KBM-7 (cell line): ENCODE measurements at regions not wholly inside any gene's neighbourhood (a gene's known extent, or its start where the extent isn't known, plus 50 kb on each side); places are given as distances from the start of the nearest gene placed in this dataset.
"Not testable (repeated sequence)": the region's sequence is repeated elsewhere in the genome, so short reads cannot be mapped to it uniquely, and the experiment has no call there.

Experiments
- DNase-seq: peaks from one replicate; pipeline ENCODE4 v3.0.0-alpha.2; 2015
- in situ Hi-C: fragments of 300-500 bp; cut with MboI; formaldehyde crosslinking; loops from 2 replicates; pipeline ENCODE4 v1.14.3; 2020; ENCODE audit warnings: low sequenced_read_pairs, low pct_unique_long_range_greater_than_20kb, mixed read lengths

- in situ Hi-C loops, result no loop called here
- DNase-seq, result no peak
Measured at GRCh38 chr2:186327251-186327868, 158.7 kb upstream of the ZC3H15 start.

- no peak for DNase-seq
- in situ Hi-C loops, result no loop called here
Measured at GRCh38 chr2:186328838-186329237, 157.2 kb upstream of the ZC3H15 start.

GRCh38 chr2:186330050-186330449, 156.0 kb upstream of the ZC3H15 start:
- no peak for DNase-seq
- in situ Hi-C loops, result no loop called here

- in situ Hi-C loops, result no loop called here
- no peak for DNase-seq
Measured at GRCh38 chr2:186339716-186340115, 146.3 kb upstream of the ZC3H15 start.

GRCh38 chr2:186342029-186342428, 144.0 kb upstream of the ZC3H15 start:
- in situ Hi-C loops, result no loop called here
- no peak for DNase-seq

- in situ Hi-C loops, result no loop called here
- no peak for DNase-seq
Measured at GRCh38 chr2:186345745-186346144, 140.3 kb upstream of the ZC3H15 start.

- DNase-seq, result no peak
- in situ Hi-C loops, result no loop called here
Measured at GRCh38 chr2:186346216-186346615, 139.8 kb upstream of the ZC3H15 start.

- no peak for DNase-seq
- in situ Hi-C loops, result no loop called here
Measured at GRCh38 chr2:186347472-186347871, 138.6 kb upstream of the ZC3H15 start.

GRCh38 chr2:186348200-186348599, 137.9 kb upstream of the ZC3H15 start:
- in situ Hi-C loops, result no loop called here
- no peak for DNase-seq

- peak; percentile 77 for DNase-seq
- in situ Hi-C loops, result no loop called here
Measured at GRCh38 chr2:186349508-186349907, 136.6 kb upstream of the ZC3H15 start.

GRCh38 chr2:186354160-186354559, 131.9 kb upstream of the ZC3H15 start:
- in situ Hi-C loops, result not testable (repeated sequence)

GRCh38 chr2:186365406-186365805, 120.7 kb upstream of the ZC3H15 start:
- DNase-seq, result no peak
- in situ Hi-C loops, result no loop called here

More at GRCh38 chr2:186354160-186354559, 131.9 kb upstream of the ZC3H15 start:
- DNase-seq, result not testable (repeated sequence)

GRCh38 chr2:186379052-186379451, 107.0 kb upstream of the ZC3H15 start:
- no peak for DNase-seq
- in situ Hi-C loops, result no loop called here

GRCh38 chr2:186380805-186381204, 105.3 kb upstream of the ZC3H15 start:
- in situ Hi-C loops, result no loop called here

GRCh38 chr2:186381573-186381972, 104.5 kb upstream of the ZC3H15 start:
- no peak for DNase-seq
- in situ Hi-C loops, result no loop called here

More at GRCh38 chr2:186380805-186381204, 105.3 kb upstream of the ZC3H15 start:
- no peak for DNase-seq

GRCh38 chr2:186382932-186383331, 103.1 kb upstream of the ZC3H15 start:
- in situ Hi-C loops, result no loop called here
- no peak for DNase-seq

GRCh38 chr2:186384226-186384625, 101.8 kb upstream of the ZC3H15 start:
- in situ Hi-C loops, result no loop called here
- DNase-seq, result no peak

- in situ Hi-C loops, DNase-seq: not testable (repeated sequence)
Measured at GRCh38 chr2:186385638-186386201, 100.3 kb upstream of the ZC3H15 start.

GRCh38 chr2:186399082-186399644, 86.9 kb upstream of the ZC3H15 start:
- DNase-seq, result no peak
- in situ Hi-C loops, result no loop called here

GRCh38 chr2:186405842-186406241, 80.2 kb upstream of the ZC3H15 start:
- in situ Hi-C loops, result no loop called here
- DNase-seq, result no peak

GRCh38 chr2:186407611-186408010, 78.4 kb upstream of the ZC3H15 start:
- in situ Hi-C loops, result no loop called here
- DNase-seq, result no peak
